Chondrocyte (in vitro differentiated cells): ENCODE measurements at regions not wholly inside any gene's neighbourhood (a gene's known extent, or its start where the extent isn't known, plus 50 kb on each side); places are given as distances from the start of the nearest gene placed in this dataset.

Source experiments
- DNase-seq: peaks from one replicate; pipeline ENCODE4 v3.0.0; 2021; ENCODE audit warnings: mixed read lengths, low spot score
- H3K27ac Mint-ChIP-seq: one replicate; pipeline ENCODE4 v1.8.0; 2021; ENCODE audit warnings: mild to moderate bottlenecking, moderate library complexity, mixed read lengths; ENCODE audit not compliant: unreplicated experiment
- H3K27me3 Mint-ChIP-seq: 2 replicates; pipeline ENCODE4 v1.8.0; 2021; ENCODE audit warnings: low read depth, mixed read lengths
- H3K36me3 Mint-ChIP-seq: 2 replicates; pipeline ENCODE4 v1.8.0; 2021; ENCODE audit warnings: low read depth, mixed read lengths
- H3K4me1 Mint-ChIP-seq: 2 replicates; pipeline ENCODE4 v1.8.0; 2021; ENCODE audit warnings: low read depth, mild to moderate bottlenecking, mixed read lengths
- H3K4me3 Mint-ChIP-seq: one replicate; pipeline ENCODE4 v1.8.0; 2021; ENCODE audit warnings: mild to moderate bottlenecking, moderate library complexity, mixed read lengths; ENCODE audit not compliant: unreplicated experiment
- H3K9me3 Mint-ChIP-seq: 2 replicates; pipeline ENCODE4 v1.8.0; 2021; ENCODE audit warnings: low read depth, mixed read lengths
- CTCF ChIP-seq: fragments of 200-600 bp; sonication (generic); IDR thresholded peaks from 2 replicates; pipeline ENCODE4 v1.5.0; 2021; ENCODE audit warnings: antibody characterized with exemption, mild to moderate bottlenecking, moderate library complexity

- DNase-seq, result no peak
- no peak overlapping the region for H3K27ac Mint-ChIP-seq
- no peaks in the 10 kb centered on the region for H3K4me1 Mint-ChIP-seq
- peaks cover 3% of the 10 kb centered on the region for H3K9me3 Mint-ChIP-seq
- no peak for TF ChIP-seq CTCF
- H3K27me3 Mint-ChIP-seq, result peaks cover 1% of the 10 kb centered on the region
- no peaks in the 10 kb centered on the region for H3K36me3 Mint-ChIP-seq
- no peak overlapping the region for H3K4me3 Mint-ChIP-seq
Measured at GRCh38 chr6:91874971-91875370, 1288.1 kb upstream of the MAP3K7 start.

GRCh38 chr6:91868539-91869202 lies 1281.8 kb upstream of the MAP3K7 start:
- no peak overlapping the region for H3K27ac Mint-ChIP-seq
- peaks cover 1% of the 10 kb centered on the region for H3K27me3 Mint-ChIP-seq
- H3K4me3 Mint-ChIP-seq, result no peak overlapping the region
- no peak for DNase-seq
- H3K9me3 Mint-ChIP-seq, result peaks cover 3% of the 10 kb centered on the region
- no peak for TF ChIP-seq CTCF
- no peaks in the 10 kb centered on the region for H3K36me3 Mint-ChIP-seq
- H3K4me1 Mint-ChIP-seq, result no peaks in the 10 kb centered on the region

- no peak for DNase-seq
- Mint-ChIP-seq H3K27ac (no peak overlapping the region), H3K4me3 (no peak overlapping the region), H3K4me1 (peaks cover 2% of the 10 kb centered on the region), H3K9me3 (no peaks in the 10 kb centered on the region), H3K36me3 (no peaks in the 10 kb centered on the region), H3K27me3 (no peaks in the 10 kb centered on the region)
- no peak for TF ChIP-seq CTCF
Measured at GRCh38 chr6:91865889-91866288, 1279.0 kb upstream of the MAP3K7 start.

- no peaks in the 10 kb centered on the region for H3K9me3 Mint-ChIP-seq
- H3K4me3 Mint-ChIP-seq, result no peak overlapping the region
- TF ChIP-seq CTCF, result no peak
- H3K4me1 Mint-ChIP-seq, result peaks cover 4% of the 10 kb centered on the region
- no peak overlapping the region for H3K27ac Mint-ChIP-seq
- no peak for DNase-seq
- H3K27me3 Mint-ChIP-seq, result no peaks in the 10 kb centered on the region
- H3K36me3 Mint-ChIP-seq, result no peaks in the 10 kb centered on the region
Measured at GRCh38 chr6:91864911-91865310, 1278.0 kb upstream of the MAP3K7 start.

- H3K4me1 Mint-ChIP-seq, result peaks cover 4% of the 10 kb centered on the region
- no peak for DNase-seq
- no peak for TF ChIP-seq CTCF
- H3K27me3 Mint-ChIP-seq, result no peaks in the 10 kb centered on the region
- no peaks in the 10 kb centered on the region for H3K9me3 Mint-ChIP-seq
- H3K4me3 Mint-ChIP-seq, result no peak overlapping the region
- H3K36me3 Mint-ChIP-seq, result no peaks in the 10 kb centered on the region
- no peak overlapping the region for H3K27ac Mint-ChIP-seq
Measured at GRCh38 chr6:91860541-91861335, 1273.9 kb upstream of the MAP3K7 start.
